Fibroblast of the aortic adventitia (primary cell): ENCODE measurements at regions not wholly inside any gene's neighbourhood (a gene's known extent, or its start where the extent isn't known, plus 50 kb on each side); places are given as distances from the start of the nearest gene placed in this dataset.

Source experiments
- DNase-seq: peaks from one replicate; pipeline ENCODE4 v3.0.0-alpha.2; 2010; ENCODE audit warnings: low read depth
- H3K4me3 ChIP-seq: 2 replicates; pipeline ENCODE4 v1.5.1; 2011; ENCODE audit warnings: low read depth, mild to moderate bottlenecking, control low read depth, low read length, moderate library complexity
- TF ChIP-seq, protein P1 (sequence below): IDR thresholded peaks from 2 replicates; pipeline ENCODE4 v1.5.1; 2011; ENCODE audit warnings: mild to moderate bottlenecking, low read length, control low read depth, inconsistent platforms; ENCODE audit not compliant: insufficient read depth

DNA sequence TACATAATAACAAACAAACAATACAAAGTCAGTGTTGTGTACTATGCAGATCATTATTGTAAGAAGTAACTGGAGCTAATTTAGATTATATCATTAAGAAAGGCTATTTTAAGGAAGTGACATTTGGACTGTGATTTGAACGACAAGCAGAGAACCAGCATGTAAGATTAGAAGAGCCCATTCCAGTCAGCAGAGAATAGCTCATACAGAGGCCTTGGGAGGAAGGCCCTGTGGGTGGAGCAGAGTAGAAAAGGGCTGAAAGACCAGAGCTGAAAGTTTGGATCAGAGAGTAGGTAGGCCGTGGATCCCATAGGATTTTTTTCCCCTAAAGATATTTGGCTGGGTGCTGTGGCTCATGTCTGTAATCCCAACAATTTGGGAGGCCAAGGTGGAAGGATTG, 190.1 kb downstream of the OMA1 start:
- DNase-seq = no peak
- TF ChIP-seq, protein P1, sequence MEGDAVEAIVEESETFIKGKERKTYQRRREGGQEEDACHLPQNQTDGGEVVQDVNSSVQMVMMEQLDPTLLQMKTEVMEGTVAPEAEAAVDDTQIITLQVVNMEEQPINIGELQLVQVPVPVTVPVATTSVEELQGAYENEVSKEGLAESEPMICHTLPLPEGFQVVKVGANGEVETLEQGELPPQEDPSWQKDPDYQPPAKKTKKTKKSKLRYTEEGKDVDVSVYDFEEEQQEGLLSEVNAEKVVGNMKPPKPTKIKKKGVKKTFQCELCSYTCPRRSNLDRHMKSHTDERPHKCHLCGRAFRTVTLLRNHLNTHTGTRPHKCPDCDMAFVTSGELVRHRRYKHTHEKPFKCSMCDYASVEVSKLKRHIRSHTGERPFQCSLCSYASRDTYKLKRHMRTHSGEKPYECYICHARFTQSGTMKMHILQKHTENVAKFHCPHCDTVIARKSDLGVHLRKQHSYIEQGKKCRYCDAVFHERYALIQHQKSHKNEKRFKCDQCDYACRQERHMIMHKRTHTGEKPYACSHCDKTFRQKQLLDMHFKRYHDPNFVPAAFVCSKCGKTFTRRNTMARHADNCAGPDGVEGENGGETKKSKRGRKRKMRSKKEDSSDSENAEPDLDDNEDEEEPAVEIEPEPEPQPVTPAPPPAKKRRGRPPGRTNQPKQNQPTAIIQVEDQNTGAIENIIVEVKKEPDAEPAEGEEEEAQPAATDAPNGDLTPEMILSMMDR = no peak
- no peak overlapping the region for H3K4me3 ChIP-seq

DNA sequence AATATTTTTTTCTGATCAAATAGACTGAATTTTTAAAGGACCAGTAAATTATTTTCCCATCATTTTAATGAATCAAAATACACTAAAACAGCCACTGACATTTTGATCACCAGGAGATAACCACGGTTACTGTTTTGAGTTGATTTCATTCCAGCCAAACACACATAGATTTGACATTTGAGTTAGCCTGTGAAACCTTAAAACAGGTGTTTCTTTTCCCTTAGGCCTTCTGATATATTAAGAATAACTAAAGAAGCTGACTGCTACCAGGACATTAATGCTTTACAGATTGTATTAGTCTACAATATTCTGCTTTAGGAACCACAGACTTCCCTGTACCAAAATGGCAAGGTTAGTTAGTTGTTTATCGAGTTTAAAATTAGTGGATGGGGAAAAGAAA, 193.4 kb downstream of the OMA1 start:
- no peak overlapping the region for H3K4me3 ChIP-seq
- TF ChIP-seq, protein P1 = no peak
- DNase-seq = no peak

- TF ChIP-seq, protein P1 = no peak
- no peak overlapping the region for H3K4me3 ChIP-seq
- DNase-seq = no peak
These were observed 193.9 kb downstream of the OMA1 start for GRCh38 chr1:58352476-58353092.

DNA sequence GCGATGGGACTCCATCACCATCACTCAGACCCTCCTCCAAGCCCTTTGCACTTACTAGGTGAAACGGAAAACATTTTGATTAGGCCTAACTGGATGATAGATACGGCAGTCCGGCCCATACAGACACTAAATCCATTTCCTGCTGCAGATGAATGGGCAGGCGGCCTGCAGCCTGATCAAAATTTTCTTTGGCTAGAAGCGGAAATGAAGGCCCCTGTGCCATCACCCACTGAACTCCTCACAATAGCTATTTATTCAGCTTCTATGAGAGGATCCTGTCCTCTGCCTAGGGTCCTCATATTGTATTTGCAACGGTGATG, 200.5 kb downstream of the OMA1 start:
- no peak for DNase-seq
- H3K4me3 ChIP-seq = no peak overlapping the region
- TF ChIP-seq, protein P1 = no peak

DNA sequence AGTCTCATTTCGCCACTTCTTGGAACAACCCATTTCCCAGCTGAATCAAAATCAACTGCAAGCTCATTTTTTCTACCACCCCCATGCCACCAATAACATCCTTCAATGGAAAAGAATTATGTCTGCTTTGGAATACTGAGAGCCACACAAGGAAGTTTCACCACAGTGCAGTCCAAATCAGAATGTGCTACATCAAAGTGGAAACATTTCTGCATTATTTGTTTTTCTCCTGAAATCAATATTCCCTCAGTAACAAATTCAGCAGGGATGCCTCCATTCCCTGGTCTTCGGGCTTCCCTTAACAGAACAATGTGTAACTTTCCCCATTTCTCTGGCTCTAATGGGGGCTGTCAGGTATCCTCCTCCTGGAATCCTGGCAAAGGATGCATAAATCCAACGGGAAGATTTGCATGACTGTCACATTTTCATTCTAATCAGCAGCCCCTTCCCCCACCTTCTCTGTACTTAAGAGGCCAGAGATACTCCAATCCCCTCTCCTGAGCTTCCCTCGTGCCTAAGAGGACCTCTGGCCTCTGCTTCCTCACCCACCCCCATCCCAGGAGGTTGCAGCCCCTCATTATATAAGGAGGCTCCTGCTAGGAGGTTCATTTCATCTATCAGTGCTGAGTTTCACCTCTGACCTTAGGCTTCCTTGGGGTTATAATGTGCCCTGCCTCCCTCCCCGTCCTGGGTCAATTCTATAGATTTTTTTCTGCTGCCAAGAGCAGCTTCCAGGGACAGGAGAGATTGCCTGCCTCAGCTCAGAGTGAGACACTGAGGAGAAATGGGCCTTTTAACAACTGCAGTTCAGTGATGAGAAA, 201.1 kb downstream of the OMA1 start:
- H3K4me3 ChIP-seq = no peak overlapping the region
- no peak for DNase-seq
- TF ChIP-seq, protein P1 = no peak

GRCh38 chr1:58340185-58340584, 206.3 kb downstream of the OMA1 start:
- TF ChIP-seq, protein P1 = no peak
- H3K4me3 ChIP-seq = no peak overlapping the region
- DNase-seq = no peak
